CD14-positive monocyte (primary cell): ENCODE measurements at regions not wholly inside any gene's neighbourhood (a gene's known extent, or its start where the extent isn't known, plus 50 kb on each side); places are given as distances from the start of the nearest gene placed in this dataset.

Source experiments
- DNase-seq, 3 donors: peaks; one replicate each; pipeline ENCODE4 v3.0.0-alpha.2; 2011 to 2022
- H2AFZ ChIP-seq: 2 replicates; pipeline ENCODE4 v1.6.0; 2012; ENCODE audit warnings: mild to moderate bottlenecking, low read depth, low read length, inconsistent platforms; ENCODE audit not compliant: insufficient read depth, poor library complexity, severe bottlenecking
- H3K27ac ChIP-seq, 2 donors: 1 replicate in 1 of 2; 2 replicates in 1 of 2; pipeline ENCODE4 v1.5.1; 2012 to 2013; ENCODE audit warnings: low read length in 2 of 2, control low read depth in 1 of 2, inconsistent platforms in 1 of 2, low read depth in 1 of 2, mild to moderate bottlenecking in 1 of 2
- H3K27me3 ChIP-seq, 2 donors: one replicate each; pipeline versions ENCODE4 v1.6.0 to v1.6.1; 2011 to 2013; ENCODE audit warnings: low read length in 2 of 2; ENCODE audit not compliant: control insufficient read depth in 2 of 2, insufficient read depth in 2 of 2
- H3K36me3 ChIP-seq, 2 donors: replicated peaks in 1 of 2; 1 replicate in 1 of 2; 2 replicates in 1 of 2; pipeline versions ENCODE4 v1.5.1 to v1.6.1; 2012 to 2013; ENCODE audit warnings: low read length in 2 of 2, control low read depth in 1 of 2, inconsistent platforms in 1 of 2, mild to moderate bottlenecking in 1 of 2; ENCODE audit not compliant: insufficient read depth in 2 of 2, control insufficient read depth in 1 of 2
- H3K4me1 ChIP-seq, 2 donors: 1 replicate in 1 of 2; 2 replicates in 1 of 2; pipeline versions ENCODE4 v1.5.1 to v1.6.1; 2012 to 2013; ENCODE audit warnings: low read length in 2 of 2, control low read depth in 1 of 2, inconsistent platforms in 1 of 2, mild to moderate bottlenecking in 1 of 2, moderate library complexity in 1 of 2; ENCODE audit not compliant: insufficient read depth in 2 of 2, control insufficient read depth in 1 of 2
- H3K4me2 ChIP-seq: replicated peaks from 2 replicates; pipeline ENCODE3; 2012; ENCODE audit warnings: low read length, moderate library complexity, mild to moderate bottlenecking; ENCODE audit not compliant: poor library complexity, severe bottlenecking; ENCODE audit errors: extremely low read depth
- H3K4me3 ChIP-seq, 3 experiments: fragments of 200-600 bp in 1 of 3; sonication (generic) in 1 of 3; replicated peaks in 1 of 3; 1 replicate in 2 of 3; 2 replicates in 1 of 3; pipeline ENCODE4 v1.5.1; 2011 to 2013; ENCODE audit warnings: low read length in 3 of 3, mild to moderate bottlenecking in 3 of 3, control low read depth in 2 of 3, low read depth in 2 of 3, inconsistent platforms in 1 of 3, moderate library complexity in 1 of 3
- H3K79me2 ChIP-seq: 2 replicates; pipeline ENCODE4 v1.6.0; 2012; ENCODE audit warnings: mild to moderate bottlenecking, control low read depth, inconsistent platforms, low read length, moderate library complexity; ENCODE audit not compliant: insufficient read depth
- H3K9ac ChIP-seq: 2 replicates; pipeline ENCODE4 v1.6.0; 2017; ENCODE audit warnings: low read length, mild to moderate bottlenecking; ENCODE audit not compliant: insufficient read depth, poor library complexity, severe bottlenecking
- H3K9me3 ChIP-seq, 2 donors: replicated peaks in 1 of 2; 1 replicate in 1 of 2; 2 replicates in 1 of 2; pipeline versions ENCODE4 v1.5.1 to v1.6.1; 2012 to 2013; ENCODE audit warnings: low read length in 2 of 2, control low read depth in 1 of 2; ENCODE audit not compliant: control insufficient read depth in 1 of 2, insufficient read depth in 1 of 2
- H4K20me1 ChIP-seq: 2 replicates; pipeline ENCODE4 v1.6.0; 2012; ENCODE audit warnings: mild to moderate bottlenecking, low read length, control low read depth, moderate library complexity; ENCODE audit not compliant: insufficient read depth
- H3K27ac Mint-ChIP-seq, 7 donors: one replicate each; pipeline ENCODE4 v1.8.0; 2020; ENCODE audit warnings: mild to moderate bottlenecking in 7 of 7, mixed read lengths in 7 of 7, moderate library complexity in 6 of 7, inconsistent platforms in 2 of 7
- H3K27me3 Mint-ChIP-seq, 3 donors: one replicate each; pipeline ENCODE4 v1.8.0; 2021 to 2022; ENCODE audit warnings: low read depth in 3 of 3, mild to moderate bottlenecking in 3 of 3, mixed read lengths in 3 of 3, moderate library complexity in 3 of 3, inconsistent platforms in 1 of 3
- H3K36me3 Mint-ChIP-seq, 2 donors: one replicate each; pipeline ENCODE4 v1.8.0; 2020; ENCODE audit warnings: mixed read lengths in 2 of 2, inconsistent platforms in 1 of 2, mild to moderate bottlenecking in 1 of 2
- H3K4me1 Mint-ChIP-seq: one replicate; pipeline ENCODE4 v1.8.0; 2020; ENCODE audit warnings: mild to moderate bottlenecking, mixed read lengths
- H3K4me3 Mint-ChIP-seq, 2 donors: one replicate each; pipeline ENCODE4 v1.8.0; 2020; ENCODE audit warnings: mild to moderate bottlenecking in 2 of 2, mixed read lengths in 2 of 2, moderate library complexity in 1 of 2
- H3K9me3 Mint-ChIP-seq, 7 donors: one replicate each; pipeline ENCODE4 v1.8.0; 2020 to 2022; ENCODE audit warnings: mixed read lengths in 7 of 7, mild to moderate bottlenecking in 6 of 7, moderate library complexity in 6 of 7, inconsistent platforms in 2 of 7
- WGBS: methylation state at CpG from one replicate; pipeline ENCODE4 v1.1.5; 2013; ENCODE audit warnings: missing lambda C conversion rate; ENCODE audit not compliant: insufficient coverage; 5-methylcytosine and 5-hydroxymethylcytosine counted together
- intact Hi-C, 2 donors: fragments of 100-400 bp; cut with micrococcal nuclease; formaldehyde crosslinking; loops; one replicate each; pipeline versions ENCODE4 v1.15.0 to v1.15.1; 2023
- TF ChIP-seq, protein P1 (sequence below): fragments of 200-600 bp; IDR thresholded peaks from one replicate; pipeline ENCODE4 v1.8.0; 2022; ENCODE audit warnings: antibody characterized with exemption, mild to moderate bottlenecking

DNA sequence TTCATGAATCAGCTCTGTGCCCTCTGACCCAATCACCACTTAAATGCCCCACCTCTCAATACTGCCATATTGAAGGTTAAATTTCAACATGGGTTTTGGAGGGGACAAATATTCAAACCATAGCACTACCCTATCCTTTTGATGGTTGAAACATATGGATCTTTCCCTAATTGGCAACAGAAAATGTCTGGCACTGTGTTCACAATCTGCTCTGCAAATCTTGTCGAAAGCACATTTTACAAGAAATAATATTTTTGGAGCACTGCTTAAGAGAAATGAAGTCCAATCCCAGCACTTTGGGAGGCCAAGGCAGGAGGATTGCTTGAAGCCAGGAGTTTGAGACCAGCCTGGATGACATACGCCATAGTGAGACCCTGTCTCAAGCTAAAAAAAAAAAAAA, 130.6 kb upstream of the FAM9C start:
- Mint-ChIP-seq H3K9me3 (peaks cover 0 to 10% (median 3%) of the 10 kb centered on the region in 7 donors), H3K4me3 (no peak overlapping the region), H3K27ac (no peak overlapping the region), H3K36me3 (no peaks in the 10 kb centered on the region), H3K4me1 (no peaks in the 10 kb centered on the region), H3K27me3 (peaks cover 0 to 24% (median 0%) of the 10 kb centered on the region in 3 donors)
- Histone ChIP-seq H3K36me3 (no peaks in the 10 kb centered on the region), H4K20me1 (no peaks in the 10 kb centered on the region), H3K27ac (no peak overlapping the region), H2AFZ (no peak overlapping the region), H3K27me3 (peaks cover 0 to 28% of the 10 kb centered on the region in 2 donors), H3K9ac (no peak overlapping the region), H3K4me3 (no peak overlapping the region), H3K4me1 (no peaks in the 10 kb centered on the region), H3K9me3 (no peaks in the 10 kb centered on the region), H3K79me2 (no peaks in the 10 kb centered on the region), H3K4me2 (no peak overlapping the region)
- intact Hi-C loops = no loop called here
- DNase-seq = no peak
- TF ChIP-seq, protein P1, sequence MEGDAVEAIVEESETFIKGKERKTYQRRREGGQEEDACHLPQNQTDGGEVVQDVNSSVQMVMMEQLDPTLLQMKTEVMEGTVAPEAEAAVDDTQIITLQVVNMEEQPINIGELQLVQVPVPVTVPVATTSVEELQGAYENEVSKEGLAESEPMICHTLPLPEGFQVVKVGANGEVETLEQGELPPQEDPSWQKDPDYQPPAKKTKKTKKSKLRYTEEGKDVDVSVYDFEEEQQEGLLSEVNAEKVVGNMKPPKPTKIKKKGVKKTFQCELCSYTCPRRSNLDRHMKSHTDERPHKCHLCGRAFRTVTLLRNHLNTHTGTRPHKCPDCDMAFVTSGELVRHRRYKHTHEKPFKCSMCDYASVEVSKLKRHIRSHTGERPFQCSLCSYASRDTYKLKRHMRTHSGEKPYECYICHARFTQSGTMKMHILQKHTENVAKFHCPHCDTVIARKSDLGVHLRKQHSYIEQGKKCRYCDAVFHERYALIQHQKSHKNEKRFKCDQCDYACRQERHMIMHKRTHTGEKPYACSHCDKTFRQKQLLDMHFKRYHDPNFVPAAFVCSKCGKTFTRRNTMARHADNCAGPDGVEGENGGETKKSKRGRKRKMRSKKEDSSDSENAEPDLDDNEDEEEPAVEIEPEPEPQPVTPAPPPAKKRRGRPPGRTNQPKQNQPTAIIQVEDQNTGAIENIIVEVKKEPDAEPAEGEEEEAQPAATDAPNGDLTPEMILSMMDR = no peak
- WGBS = no CpG with 5 or more reads among the region's 2 CpGs

DNA sequence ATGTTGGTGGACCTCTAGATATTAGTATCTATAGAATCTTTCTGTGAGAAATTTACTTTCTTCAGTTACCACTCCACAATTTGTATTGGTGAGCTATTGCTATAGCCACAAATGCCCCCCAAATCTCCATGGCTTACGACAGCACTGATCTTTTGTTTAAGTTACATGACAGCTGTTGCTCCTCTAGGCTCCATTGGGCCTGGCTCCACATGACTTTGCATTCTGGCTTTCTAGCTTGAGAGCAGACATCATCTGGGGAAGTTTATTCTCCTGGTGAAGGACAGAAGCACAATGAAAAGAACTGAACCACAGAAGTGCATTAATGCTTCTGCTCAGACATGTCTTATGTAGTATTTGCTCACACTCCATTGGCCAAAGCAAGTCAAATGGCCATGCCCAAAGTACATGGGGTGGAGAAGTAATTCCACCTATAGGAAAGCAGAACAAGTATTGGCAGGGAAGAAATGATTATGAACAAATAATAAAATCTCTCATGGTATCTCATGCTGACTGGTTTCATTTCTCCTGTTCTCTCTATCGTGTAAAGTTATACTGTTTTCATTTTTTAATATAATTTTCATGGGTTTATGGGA, 126.6 kb upstream of the FAM9C start:
- Histone ChIP-seq H4K20me1 (no peaks in the 10 kb centered on the region), H3K79me2 (no peaks in the 10 kb centered on the region), H3K4me3 (no peak overlapping the region), H3K4me1 (peaks cover 22 to 23% of the 10 kb centered on the region in 2 donors), H3K36me3 (no peaks in the 10 kb centered on the region), H3K9ac (no peak overlapping the region), H3K9me3 (no peaks in the 10 kb centered on the region), H3K27me3 (peaks cover 0 to 13% of the 10 kb centered on the region in 2 donors), H2AFZ (no peak overlapping the region), H3K4me2 (no peak overlapping the region), H3K27ac (no peak overlapping the region)
- no peak overlapping the region for H3K4me3 Mint-ChIP-seq
- peaks cover 0 to 33% (median 1%) of the 10 kb centered on the region in 3 donors for H3K27me3 Mint-ChIP-seq
- peaks cover 0 to 4% of the 10 kb centered on the region in 2 donors for H3K36me3 Mint-ChIP-seq
- peaks cover 0 to 15% (median 5%) of the 10 kb centered on the region in 7 donors for H3K9me3 Mint-ChIP-seq
- peaks cover 23% of the 10 kb centered on the region for H3K4me1 Mint-ChIP-seq
- intact Hi-C loops = no loop called here
- TF ChIP-seq, protein P1 = no peak
- no CpG with 5 or more reads among the region's 2 CpGs for WGBS
- no peak for DNase-seq
- no peak overlapping the region for H3K27ac Mint-ChIP-seq
